ENCODE measurements at regions not wholly inside any gene's neighbourhood (a gene's known extent, or its start where the extent isn't known, plus 50 kb on each side); places are given as distances from the start of the nearest gene placed in this dataset.

DNA sequence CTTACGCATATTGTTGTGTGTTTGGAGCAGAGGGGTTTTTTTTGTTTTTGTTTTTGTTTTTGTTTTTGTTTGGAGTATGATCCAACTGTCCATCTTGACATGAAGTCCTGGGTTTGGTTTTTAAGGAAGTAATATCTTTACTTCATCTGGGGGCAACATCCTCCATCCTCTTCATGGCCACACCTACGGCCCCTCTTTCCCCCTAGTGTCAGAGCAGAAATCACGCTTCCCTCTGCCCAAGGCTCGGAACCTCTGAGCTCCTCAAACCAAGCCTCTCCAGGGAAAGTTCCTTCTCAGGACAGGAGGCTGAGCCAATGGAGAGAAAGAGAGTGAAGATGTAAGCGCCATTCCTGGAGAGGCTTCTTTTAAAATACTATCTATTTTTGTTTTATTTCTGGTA, 58.6 kb upstream of the PDX1 start:
- intact Hi-C loops (cut with micrococcal nuclease), result no loop called here
- TF ChIP-seq, protein P1, sequence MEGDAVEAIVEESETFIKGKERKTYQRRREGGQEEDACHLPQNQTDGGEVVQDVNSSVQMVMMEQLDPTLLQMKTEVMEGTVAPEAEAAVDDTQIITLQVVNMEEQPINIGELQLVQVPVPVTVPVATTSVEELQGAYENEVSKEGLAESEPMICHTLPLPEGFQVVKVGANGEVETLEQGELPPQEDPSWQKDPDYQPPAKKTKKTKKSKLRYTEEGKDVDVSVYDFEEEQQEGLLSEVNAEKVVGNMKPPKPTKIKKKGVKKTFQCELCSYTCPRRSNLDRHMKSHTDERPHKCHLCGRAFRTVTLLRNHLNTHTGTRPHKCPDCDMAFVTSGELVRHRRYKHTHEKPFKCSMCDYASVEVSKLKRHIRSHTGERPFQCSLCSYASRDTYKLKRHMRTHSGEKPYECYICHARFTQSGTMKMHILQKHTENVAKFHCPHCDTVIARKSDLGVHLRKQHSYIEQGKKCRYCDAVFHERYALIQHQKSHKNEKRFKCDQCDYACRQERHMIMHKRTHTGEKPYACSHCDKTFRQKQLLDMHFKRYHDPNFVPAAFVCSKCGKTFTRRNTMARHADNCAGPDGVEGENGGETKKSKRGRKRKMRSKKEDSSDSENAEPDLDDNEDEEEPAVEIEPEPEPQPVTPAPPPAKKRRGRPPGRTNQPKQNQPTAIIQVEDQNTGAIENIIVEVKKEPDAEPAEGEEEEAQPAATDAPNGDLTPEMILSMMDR (IDR thresholded peaks at IDR 0.05), result no peak
- ChIA-PET CTCF (interaction anchor here (0.7 kb wide), 1 partner anchor 586 kb away, joined by 3 read pairs; no protein-coding TSS in a partner anchor), POLR2A (no interaction called here)
- DNase-seq, result no peak
- H3K27ac Mint-ChIP-seq, result no peak overlapping the region
- H3K36me3 Mint-ChIP-seq (ENCODE audit: low read depth), result no peaks in the 10 kb centered on the region
- H3K27me3 Mint-ChIP-seq, result peaks cover 32% of the 10 kb centered on the region
- no peak for ATAC-seq (ENCODE audit: low read depth)
- H3K4me3 Mint-ChIP-seq, result no peak overlapping the region
- H3K9me3 Mint-ChIP-seq, result no peaks in the 10 kb centered on the region
- no peaks in the 10 kb centered on the region for H3K4me1 Mint-ChIP-seq

DNA sequence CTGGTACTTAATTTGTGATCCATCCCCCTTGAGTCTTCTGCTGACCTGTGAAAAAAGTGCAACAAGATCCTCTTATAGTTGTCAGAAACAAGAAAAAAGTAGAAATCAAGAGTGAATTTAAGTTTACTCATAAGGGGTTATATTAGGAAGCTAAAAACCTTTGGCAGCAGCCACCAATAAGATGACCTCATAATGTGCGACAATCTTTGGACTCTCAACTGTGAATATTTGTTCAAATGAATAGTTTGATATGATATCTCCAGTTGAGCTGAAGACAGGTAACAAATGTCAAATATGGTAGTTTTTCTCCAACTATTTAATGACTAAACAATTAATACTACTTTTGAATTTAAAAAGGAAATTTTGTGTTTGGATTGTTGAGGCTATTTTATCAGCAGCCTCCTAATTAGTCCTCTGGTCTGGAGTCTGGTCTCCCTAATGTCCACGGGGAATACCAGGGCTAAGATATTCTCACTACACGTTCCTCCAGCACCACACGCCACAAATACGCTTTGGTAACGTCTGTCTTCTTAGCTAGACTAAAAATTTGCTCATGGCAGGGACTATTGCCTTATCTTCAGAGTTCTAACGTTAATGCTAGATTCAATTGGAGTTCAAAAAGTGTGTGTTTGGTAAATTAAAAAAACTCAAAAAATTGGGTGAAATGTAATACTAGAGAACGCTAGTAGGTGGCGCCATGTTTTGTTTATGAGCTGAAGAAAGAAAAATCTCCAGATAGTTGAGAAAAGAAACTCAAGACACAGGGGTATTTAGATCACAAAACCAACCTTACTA, 51.0 kb upstream of the PDX1 start:
- Mint-ChIP-seq H3K27me3 (peaks cover 27% of the 10 kb centered on the region), H3K4me1 (no peaks in the 10 kb centered on the region), H3K9me3 (no peaks in the 10 kb centered on the region), H3K27ac (no peak overlapping the region), H3K36me3 (ENCODE audit: low read depth) (no peaks in the 10 kb centered on the region), H3K4me3 (no peak overlapping the region)
- no peak for DNase-seq
- TF ChIP-seq, protein P1 (IDR thresholded peaks at IDR 0.05), result no peak
- ChIA-PET POLR2A (no interaction called here), CTCF (interaction anchor here (1.0 to 2.8 kb wide), 4 partner anchors 42 to 118 kb away, joined by 4 to 15 read pairs (median 5); no protein-coding TSS in a partner anchor)
- intact Hi-C loops (cut with micrococcal nuclease), result loop anchor here (1.0 kb wide), 2 partner anchors 85 to 115 kb away; no protein-coding TSS in a partner anchor
- ATAC-seq (ENCODE audit: low read depth), result no peak

DNA sequence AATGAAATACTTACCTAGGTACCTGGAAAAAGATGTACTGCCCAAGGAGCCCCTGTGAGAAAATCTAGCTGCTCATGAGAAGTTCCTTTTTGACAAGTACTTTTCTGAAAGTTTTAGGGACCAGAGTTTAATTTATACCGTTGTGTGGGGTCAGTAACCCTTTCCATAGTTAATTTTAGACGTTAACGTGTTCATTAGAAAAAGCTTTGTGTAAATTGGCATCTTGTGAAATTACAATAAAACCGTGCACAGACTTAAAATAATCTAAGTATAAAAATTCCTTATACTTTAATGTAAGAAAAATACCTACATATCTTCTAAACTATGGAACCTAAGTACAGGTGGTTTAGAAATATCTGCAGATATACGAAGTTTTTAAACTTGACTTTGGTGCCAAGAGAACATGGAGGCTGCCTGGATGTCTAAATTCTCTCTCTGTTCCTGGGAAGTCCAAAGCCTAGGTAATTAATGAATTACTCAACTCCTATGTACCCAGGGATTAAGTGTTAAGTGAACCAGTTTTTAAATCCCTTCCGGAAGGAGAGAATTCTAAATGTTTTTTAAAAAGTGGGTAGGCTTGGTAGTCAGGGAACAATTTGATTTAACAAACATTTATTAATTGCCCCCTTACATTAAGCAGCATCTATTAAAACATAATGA, 50.2 kb upstream of the PDX1 start:
- POLR2A ChIA-PET, result no interaction called here

More for the DNA sequence above, 50.2 kb upstream of the PDX1 start:
- no peaks in the 10 kb centered on the region for H3K9me3 Mint-ChIP-seq
- DNase-seq (no peak), ATAC-seq (ENCODE audit: low read depth) (no peak)
- CTCF ChIA-PET, result interaction anchor here (1.0 to 2.8 kb wide), 4 partner anchors 43 to 117 kb away, joined by 4 to 15 read pairs (median 5); no protein-coding TSS in a partner anchor
- no peak overlapping the region for H3K27ac Mint-ChIP-seq
- no peaks in the 10 kb centered on the region for H3K4me1 Mint-ChIP-seq
- H3K36me3 Mint-ChIP-seq (ENCODE audit: low read depth), result no peaks in the 10 kb centered on the region
- peaks cover 27% of the 10 kb centered on the region for H3K27me3 Mint-ChIP-seq
- intact Hi-C loops (cut with micrococcal nuclease), result loop anchor here (1.0 kb wide), 2 partner anchors 85 to 115 kb away; no protein-coding TSS in a partner anchor
- H3K4me3 Mint-ChIP-seq, result no peak overlapping the region
- TF ChIP-seq, protein P1 (IDR thresholded peaks at IDR 0.05), result no peak

Data from activated B cell treated with CpG ODN at 0.5 μM for 24 hours (primary cell).